ENCODE measurements at regions not wholly inside any gene's neighbourhood (a gene's known extent, or its start where the extent isn't known, plus 50 kb on each side); places are given as distances from the start of the nearest gene placed in this dataset.

DNA sequence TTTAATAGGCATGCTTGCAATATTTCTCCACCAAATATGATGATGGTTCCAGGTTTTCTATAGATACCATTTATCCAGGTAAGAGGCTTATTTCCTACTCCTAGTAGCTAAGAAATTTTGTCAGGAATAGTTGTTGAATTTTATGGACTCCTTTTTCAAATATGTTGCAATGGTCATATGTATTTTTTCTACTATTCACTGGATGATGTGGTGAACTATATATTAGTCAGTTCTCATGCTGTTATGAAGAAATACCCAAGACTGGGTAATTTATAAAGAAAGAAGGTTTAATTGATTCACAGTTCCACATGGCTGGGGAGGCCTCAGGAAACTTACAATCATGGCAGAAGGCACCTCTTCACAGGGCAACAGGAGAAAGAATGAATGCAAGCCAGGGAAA, 141.1 kb upstream of the NR3C1 start:
- no peak for DNase-seq (ENCODE audit: low read depth, low spot score)
- TF ChIP-seq FOXP2 (optimal IDR thresholded peaks at IDR 0.05; ENCODE audit: control extremely low read depth, extremely low read length, insufficient read depth) (no peak), POLR2AphosphoS5 (IDR thresholded peaks at IDR 0.05; ENCODE audit: borderline replicate concordance, low read depth, low read length) (no peak), EZH2 (IDR thresholded peaks at IDR 0.05) (no peak)
- Histone ChIP-seq H3K4me3 (no peak overlapping the region), H3K27ac (no peak overlapping the region), H3K9ac (ENCODE audit: insufficient read length) (no peak overlapping the region), H3K36me3 (ENCODE audit: insufficient read depth, low read length) (no peaks in the 10 kb centered on the region), H3K9me3 (ENCODE audit: low read depth, low read length) (0 out of 2 replicates have a peak, but pooled peaks cover 3% of the 10 kb centered on the region)

DNA sequence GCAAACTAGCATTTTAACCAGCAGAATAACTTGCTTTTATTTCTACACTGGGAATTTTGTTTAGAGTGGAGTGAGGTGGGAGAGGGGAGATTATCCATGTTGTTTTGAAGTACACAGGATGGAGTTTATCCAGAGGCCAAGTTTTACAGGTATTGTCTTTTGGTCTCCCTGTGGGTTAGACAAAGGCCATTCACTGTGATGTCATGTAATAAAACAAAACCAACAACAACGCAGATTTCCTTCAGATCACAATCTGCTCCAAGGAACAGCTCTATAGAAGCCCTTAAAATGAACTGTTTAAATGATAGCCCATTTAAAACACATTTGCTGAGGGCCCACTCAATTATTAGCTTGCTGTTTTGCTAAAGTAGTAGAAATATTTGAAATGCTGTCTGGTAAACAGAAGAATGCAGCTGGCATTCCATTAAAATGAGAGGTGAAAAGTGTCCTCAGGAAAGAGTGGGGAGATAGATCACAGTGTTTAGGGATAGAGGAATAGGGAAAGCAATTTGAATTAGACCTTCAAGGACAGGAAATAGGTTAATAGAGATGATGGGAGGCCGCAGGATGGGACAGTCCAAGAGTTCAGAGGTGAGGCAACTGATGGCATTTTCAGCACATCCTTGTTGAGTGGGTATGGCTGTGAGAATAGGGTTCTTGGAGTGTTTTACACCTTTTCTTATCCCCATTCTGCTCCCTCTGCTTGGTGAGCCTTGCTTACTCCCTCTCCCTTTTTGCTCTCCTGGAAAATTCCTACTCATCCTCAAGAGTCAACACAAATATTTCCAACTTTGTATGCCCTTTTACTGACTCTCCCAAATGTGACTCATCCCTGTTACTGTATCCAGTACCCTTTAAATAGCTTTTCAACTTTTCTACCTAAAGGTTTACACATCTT, 140.1 kb upstream of the NR3C1 start:
- Histone ChIP-seq H3K9me3 (ENCODE audit: low read depth, low read length) (0 out of 2 replicates have a peak, but pooled peaks cover 5% of the 10 kb centered on the region), H3K36me3 (ENCODE audit: insufficient read depth, low read length) (no peaks in the 10 kb centered on the region), H3K27ac (no peak overlapping the region), H3K4me3 (no peak overlapping the region), H3K9ac (ENCODE audit: insufficient read length) (no peak overlapping the region)
- TF ChIP-seq POLR2AphosphoS5 (IDR thresholded peaks at IDR 0.05; ENCODE audit: borderline replicate concordance, low read depth, low read length) = no peak
- no peak for DNase-seq (ENCODE audit: low read depth, low spot score)

DNA sequence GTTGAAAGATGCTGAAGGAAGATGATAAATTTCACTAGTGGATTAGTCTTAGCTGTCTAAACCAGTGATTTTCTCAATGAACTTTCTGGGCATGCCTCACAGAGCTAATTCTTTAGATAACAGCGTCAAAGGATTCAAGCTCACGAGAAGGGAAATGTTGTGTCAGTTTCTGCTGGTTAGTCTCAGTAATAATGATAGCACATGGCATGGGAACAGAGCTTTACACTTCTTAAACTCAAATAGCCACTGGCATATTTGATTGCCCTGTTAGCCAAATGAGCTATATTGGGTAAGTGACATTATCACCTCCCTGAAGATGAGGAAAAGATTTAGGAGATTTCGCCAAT, 139.3 kb upstream of the NR3C1 start:
- 0 out of 2 replicates have a peak, but pooled peaks cover 5% of the 10 kb centered on the region for H3K9me3 ChIP-seq (ENCODE audit: low read depth, low read length)
- H3K4me3 ChIP-seq = no peak overlapping the region
- H3K36me3 ChIP-seq (ENCODE audit: insufficient read depth, low read length) = no peaks in the 10 kb centered on the region
- H3K27ac ChIP-seq = no peak overlapping the region
- H3K9ac ChIP-seq (ENCODE audit: insufficient read length) = no peak overlapping the region
- TF ChIP-seq EZH2 (IDR thresholded peaks at IDR 0.05) (no peak), POLR2AphosphoS5 (IDR thresholded peaks at IDR 0.05; ENCODE audit: borderline replicate concordance, low read depth, low read length) (no peak), FOXP2 (optimal IDR thresholded peaks at IDR 0.05; ENCODE audit: control extremely low read depth, extremely low read length, insufficient read depth) (no peak)
- no peak for DNase-seq (ENCODE audit: low read depth, low spot score)

DNA sequence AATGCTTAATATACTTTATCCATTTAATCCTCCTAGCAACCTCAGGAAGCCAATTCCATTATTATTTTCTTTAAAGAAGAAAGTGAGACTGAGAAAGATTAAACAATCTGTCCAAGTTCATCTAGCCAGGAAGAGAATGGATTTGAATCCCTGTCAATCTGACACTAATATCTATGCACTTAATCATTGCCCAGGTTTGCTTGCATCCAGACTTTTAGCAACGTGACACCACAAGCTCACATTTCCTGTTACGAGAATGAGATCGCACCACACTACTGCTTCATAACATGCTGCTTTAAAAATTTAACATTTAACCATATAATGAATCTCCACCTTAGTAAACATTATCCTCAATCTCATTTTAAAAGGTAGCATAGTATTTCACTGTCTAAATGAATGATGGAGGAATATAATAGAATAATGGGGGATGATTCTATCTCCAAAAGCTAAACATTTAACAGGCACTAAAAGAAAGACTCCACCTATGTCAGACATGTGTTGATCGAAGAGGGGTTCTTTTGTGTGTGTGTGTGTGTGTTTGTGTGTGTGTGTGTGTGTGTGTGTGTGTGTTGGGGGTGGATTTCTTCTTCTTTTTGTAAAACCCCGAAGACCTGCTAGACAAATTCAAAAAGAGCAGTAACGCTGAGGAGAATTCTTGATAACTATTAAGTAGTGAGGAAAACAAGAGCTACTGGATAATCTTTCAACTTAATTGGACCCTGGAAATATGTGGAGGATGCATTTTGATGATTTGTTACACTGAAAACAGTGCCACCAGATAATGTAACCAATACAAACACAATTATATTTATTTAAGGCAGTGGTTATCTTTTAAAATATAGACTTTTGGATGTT, 138.7 kb upstream of the NR3C1 start:
- Histone ChIP-seq H3K36me3 (ENCODE audit: insufficient read depth, low read length) (no peaks in the 10 kb centered on the region), H3K9ac (ENCODE audit: insufficient read length) (no peak overlapping the region), H3K4me3 (no peak overlapping the region), H3K27ac (no peak overlapping the region), H3K9me3 (ENCODE audit: low read depth, low read length) (0 out of 2 replicates have a peak, but pooled peaks cover 5% of the 10 kb centered on the region)
- no peak for DNase-seq (ENCODE audit: low read depth, low spot score)
- TF ChIP-seq POLR2AphosphoS5 (IDR thresholded peaks at IDR 0.05; ENCODE audit: borderline replicate concordance, low read depth, low read length) (no peak), EZH2 (IDR thresholded peaks at IDR 0.05) (no peak), FOXP2 (optimal IDR thresholded peaks at IDR 0.05; ENCODE audit: control extremely low read depth, extremely low read length, insufficient read depth) (no peak)

DNA sequence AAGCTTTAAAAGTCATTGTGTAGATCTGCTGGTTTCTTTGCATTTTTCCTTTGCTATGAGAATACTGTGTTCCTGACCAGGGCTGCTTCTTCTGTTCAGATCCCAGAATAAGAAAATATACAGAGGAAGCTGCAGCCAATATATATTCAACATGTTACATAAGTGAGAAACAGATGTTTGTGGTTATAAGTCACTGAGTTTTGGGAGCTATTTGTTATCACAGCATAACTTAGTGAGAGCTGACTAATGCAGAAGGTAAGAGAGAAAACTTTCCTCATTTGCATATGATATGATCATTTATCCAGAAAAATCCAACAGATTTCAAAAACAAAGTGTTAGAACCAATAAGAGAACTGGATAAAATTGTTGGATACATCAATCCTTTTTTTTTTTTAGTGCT, 136.3 kb upstream of the NR3C1 start:
- Histone ChIP-seq H3K9ac (ENCODE audit: insufficient read length) (no peak overlapping the region), H3K4me3 (no peak overlapping the region), H3K9me3 (ENCODE audit: low read depth, low read length) (0 out of 2 replicates have a peak, but pooled peaks cover 5% of the 10 kb centered on the region), H3K36me3 (ENCODE audit: insufficient read depth, low read length) (no peaks in the 10 kb centered on the region), H3K27ac (no peak overlapping the region)
- no peak for DNase-seq (ENCODE audit: low read depth, low spot score)
- TF ChIP-seq POLR2AphosphoS5 (IDR thresholded peaks at IDR 0.05; ENCODE audit: borderline replicate concordance, low read depth, low read length) (no peak), FOXP2 (optimal IDR thresholded peaks at IDR 0.05; ENCODE audit: control extremely low read depth, extremely low read length, insufficient read depth) (no peak), EZH2 (IDR thresholded peaks at IDR 0.05) (no peak)

DNA sequence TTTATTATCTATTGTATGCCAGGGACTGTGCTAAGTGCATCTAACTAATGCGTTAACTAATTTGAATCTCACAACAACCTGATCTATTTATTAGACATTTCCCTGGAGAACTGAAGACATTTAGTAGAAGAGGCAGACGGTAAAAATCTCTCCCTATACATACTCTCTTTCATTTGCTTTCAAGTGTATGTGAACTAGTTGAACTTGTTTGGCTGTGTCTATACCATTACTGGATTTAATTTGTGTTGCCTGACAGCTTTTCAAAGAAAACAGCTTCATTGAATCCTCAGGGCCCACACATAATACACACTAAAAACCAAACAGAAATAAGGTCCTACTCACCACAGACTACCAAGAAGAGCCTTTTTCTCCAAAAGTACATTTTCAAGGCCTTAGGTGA, 133.6 kb upstream of the NR3C1 start:
- no peak for DNase-seq (ENCODE audit: low read depth, low spot score)
- TF ChIP-seq FOXP2 (optimal IDR thresholded peaks at IDR 0.05; ENCODE audit: control extremely low read depth, extremely low read length, insufficient read depth) (no peak), POLR2AphosphoS5 (IDR thresholded peaks at IDR 0.05; ENCODE audit: borderline replicate concordance, low read depth, low read length) (no peak), EZH2 (IDR thresholded peaks at IDR 0.05) (no peak)
- Histone ChIP-seq H3K9ac (ENCODE audit: insufficient read length) (no peak overlapping the region), H3K36me3 (ENCODE audit: insufficient read depth, low read length) (no peaks in the 10 kb centered on the region), H3K27ac (no peak overlapping the region), H3K4me3 (no peak overlapping the region), H3K9me3 (ENCODE audit: low read depth, low read length) (0 out of 2 replicates have a peak, but pooled peaks cover 5% of the 10 kb centered on the region)

DNA sequence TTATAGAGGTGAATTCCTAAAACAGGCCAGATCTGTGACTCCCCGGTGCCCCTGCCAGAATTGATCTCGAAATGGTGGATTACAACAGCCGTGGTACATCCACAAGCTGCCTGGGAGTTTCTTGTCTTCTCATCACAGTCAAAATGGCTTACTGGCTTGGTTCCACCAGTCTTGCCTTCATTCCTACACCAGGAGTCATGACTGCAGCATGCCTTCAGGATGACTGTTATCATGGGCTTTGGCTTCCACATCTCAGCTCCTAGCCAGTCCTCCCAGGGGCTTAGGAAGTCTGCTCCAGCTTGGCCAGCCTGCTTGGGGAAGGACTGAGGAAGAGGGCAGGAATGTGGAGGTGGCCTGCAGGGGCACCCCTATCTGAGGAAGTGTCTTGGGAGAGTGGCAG, 132.9 kb upstream of the NR3C1 start:
- no peak for TF ChIP-seq FOXP2 (optimal IDR thresholded peaks at IDR 0.05; ENCODE audit: control extremely low read depth, extremely low read length, insufficient read depth)
- TF ChIP-seq EZH2 (IDR thresholded peaks at IDR 0.05) = no peak
- no peak for TF ChIP-seq POLR2AphosphoS5 (IDR thresholded peaks at IDR 0.05; ENCODE audit: borderline replicate concordance, low read depth, low read length)
- no peak for DNase-seq (ENCODE audit: low read depth, low spot score)
- Histone ChIP-seq H3K9ac (ENCODE audit: insufficient read length) (no peak overlapping the region), H3K27ac (no peak overlapping the region), H3K4me3 (no peak overlapping the region), H3K9me3 (ENCODE audit: low read depth, low read length) (0 out of 2 replicates have a peak, but pooled peaks cover 5% of the 10 kb centered on the region), H3K36me3 (ENCODE audit: insufficient read depth, low read length) (no peaks in the 10 kb centered on the region)

DNA sequence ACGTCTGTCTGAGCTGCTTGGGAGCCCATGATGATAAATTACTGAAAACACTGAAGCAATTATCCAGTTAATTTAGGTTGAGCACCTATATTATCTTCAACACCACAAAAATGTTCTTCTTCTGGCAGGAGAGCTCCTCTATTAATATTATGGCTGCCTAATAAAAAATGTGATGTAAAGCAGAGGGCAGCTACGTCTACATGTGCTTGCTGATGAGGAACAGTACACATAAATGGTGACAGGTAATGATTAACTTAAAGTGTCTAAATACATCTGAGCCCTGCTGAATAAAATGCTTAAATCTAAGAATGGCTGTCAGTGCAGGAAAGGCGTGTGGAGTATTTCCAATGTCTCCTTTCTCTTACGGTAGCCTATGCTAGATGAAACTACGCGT, 131.3 kb upstream of the NR3C1 start:
- no peak for DNase-seq (ENCODE audit: low read depth, low spot score)
- Histone ChIP-seq H3K36me3 (ENCODE audit: insufficient read depth, low read length) (no peaks in the 10 kb centered on the region), H3K4me3 (no peak overlapping the region), H3K27ac (no peak overlapping the region), H3K9me3 (ENCODE audit: low read depth, low read length) (0 out of 2 replicates have a peak, but pooled peaks cover 4% of the 10 kb centered on the region), H3K9ac (ENCODE audit: insufficient read length) (no peak overlapping the region)
- TF ChIP-seq EZH2 (IDR thresholded peaks at IDR 0.05) = no peak

All from SK-N-MC (cell line).